ENCODE measurements at regions not wholly inside any gene's neighbourhood (a gene's known extent, or its start where the extent isn't known, plus 50 kb on each side); places are given as distances from the start of the nearest gene placed in this dataset.

- Histone ChIP-seq H2AK5ac (ENCODE audit: insufficient read length, low read length) (no peak overlapping the region), H4K8ac (replicated peaks; ENCODE audit: insufficient read length, low read depth, low read length) (no peak overlapping the region), H3K9me3 (ENCODE audit: control insufficient read depth, low read depth, low read length) (no peaks in the 10 kb centered on the region), H3K27me3 (ENCODE audit: insufficient read depth, low read length) (no peaks in the 10 kb centered on the region), H4K5ac (ENCODE audit: insufficient read length, low read depth, low read length) (no peak overlapping the region), H3K4me2 (ENCODE audit: insufficient read depth, insufficient read length, low read length) (no peak overlapping the region), H3K4ac (ENCODE audit: low read depth, low read length) (no peak overlapping the region), H3T11ph (ENCODE audit: low read length) (no peak overlapping the region), H2BK120ac (ENCODE audit: low read depth, low read length, poor library complexity, severe bottlenecking) (no peak overlapping the region), H2AFZ (ENCODE audit: low read length) (no peak overlapping the region), H3K23ac (ENCODE audit: insufficient read length, low read depth, low read length) (no peak overlapping the region), H2BK15ac (ENCODE audit: low read depth, low read length) (no peak overlapping the region), H3K56ac (ENCODE audit: insufficient read length, low read depth, low read length) (no peak overlapping the region), H3K79me1 (ENCODE audit: insufficient read depth, low read depth, low read length, poor library complexity, severe bottlenecking) (no peaks in the 10 kb centered on the region), H3K14ac (ENCODE audit: insufficient read depth, low read length) (no peak overlapping the region), H2BK20ac (ENCODE audit: low read depth, low read length, poor library complexity, severe bottlenecking) (no peak overlapping the region), H3K9ac (ENCODE audit: extremely low read depth, insufficient read length, low read length) (no peak overlapping the region), H3K23me2 (ENCODE audit: insufficient read length, low read depth, low read length, poor library complexity, severe bottlenecking) (no peaks in the 10 kb centered on the region), H4K91ac (ENCODE audit: insufficient read length, low read depth, low read length) (no peak overlapping the region), H4K20me1 (ENCODE audit: control insufficient read depth, insufficient read depth, insufficient read length) (no peaks in the 10 kb centered on the region), H3K4me1 (ENCODE audit: insufficient read depth, low read length) (no peaks in the 10 kb centered on the region), H3K27ac (ENCODE audit: insufficient read length, low read depth, low read length) (no peak overlapping the region), H3K18ac (ENCODE audit: insufficient read length, low read depth, low read length) (no peak overlapping the region), H3K79me2 (ENCODE audit: insufficient read depth, low read length) (no peaks in the 10 kb centered on the region), H2BK12ac (ENCODE audit: insufficient read length, low read depth, low read length) (no peak overlapping the region), H2BK5ac (ENCODE audit: insufficient read length, low read length) (no peak overlapping the region)
- TF ChIP-seq CTCF (conservative IDR thresholded peaks at IDR 0.05): peak; percentile 84
- 0 out of 5 replicates have a peak, but pooled peaks cover 0 to 2% of the 10 kb centered on the region in 2 experiments for H3K9me3 Mint-ChIP-seq
- H3K36me3 Mint-ChIP-seq (ENCODE audit: insufficient read depth in 1 of 3, low read depth in 3 of 3): 0 out of 7 replicates have a peak, but pooled peaks cover 0 to 4% (median 0%) of the 10 kb centered on the region in 3 experiments
- WGBS (ENCODE audit: extremely low coverage, insufficient read length, low lambda C conversion rate): no CpG with 5 or more reads among the region's 5 CpGs
- H3K27ac Mint-ChIP-seq: peak overlapping the region in 1 of 3 experiments; percentile 6; a peak in 2 of 7 replicates
- DNase-seq: peak; percentile 84
- no peaks in the 10 kb centered on the region for H3K27me3 Mint-ChIP-seq (ENCODE audit: low read depth)
- peaks cover 0 to 8% of the 10 kb centered on the region in 2 experiments; a peak in 1 of 4 replicates for H3K4me1 Mint-ChIP-seq
- no peak overlapping the region for H3K4me3 Mint-ChIP-seq
These were observed 141.2 kb upstream of the ASTN2 start for GRCh38 chr9:117555964-117556629.
